ENCODE measurements at regions not wholly inside any gene's neighbourhood (a gene's known extent, or its start where the extent isn't known, plus 50 kb on each side); places are given as distances from the start of the nearest gene placed in this dataset.

- DNase-seq (ENCODE audit: low spot score), result no peak
- no peaks in the 10 kb centered on the region for H3K36me3 ChIP-seq (ENCODE audit: insufficient read depth, low read length, poor library complexity, severe bottlenecking)
- H3K4me1 ChIP-seq (ENCODE audit: insufficient read depth, low read length, poor library complexity, severe bottlenecking), result no peaks in the 10 kb centered on the region
- no peak overlapping the region for H3K27ac ChIP-seq (ENCODE audit: low read depth, low read length, poor library complexity, severe bottlenecking)
- no peak for TF ChIP-seq EZH2 (IDR thresholded peaks at IDR 0.05; ENCODE audit: borderline replicate concordance, low read depth, low read length, poor library complexity, severe bottlenecking)
- no peak for TF ChIP-seq CTCF (conservative IDR thresholded peaks at IDR 0.05; ENCODE audit: low read depth, low read length)
- no peak overlapping the region for H3K4me3 ChIP-seq (ENCODE audit: low read depth, low read length, poor library complexity, severe bottlenecking)
- POLR2A ChIA-PET (ENCODE audit: low non-redundant PET), result no interaction called here
- no TSS peak for BruUV-seq (replicated peaks)
- H3K27me3 ChIP-seq (replicated peaks; ENCODE audit: insufficient read depth, low read depth, low read length, poor library complexity), result no peaks in the 10 kb centered on the region
- intact Hi-C loops (cut with micrococcal nuclease; ENCODE audit: unreplicated experiment), result no loop called here
- no peaks in the 10 kb centered on the region for H3K9me3 ChIP-seq (ENCODE audit: low read depth, low read length, poor library complexity, severe bottlenecking)
- CTCF ChIA-PET, result no interaction called here
Observed at GRCh38 chr13:59497621-59498247, 666.0 kb downstream of the DIAPH3 start.

GRCh38 chr13:59501004-59501403, 662.7 kb downstream of the DIAPH3 start:
- ChIA-PET CTCF (no interaction called here), POLR2A (ENCODE audit: low non-redundant PET) (no interaction called here)
- Histone ChIP-seq H3K4me1 (ENCODE audit: insufficient read depth, low read length, poor library complexity, severe bottlenecking) (no peaks in the 10 kb centered on the region), H3K27ac (ENCODE audit: low read depth, low read length, poor library complexity, severe bottlenecking) (no peak overlapping the region), H3K4me3 (ENCODE audit: low read depth, low read length, poor library complexity, severe bottlenecking) (no peak overlapping the region), H3K36me3 (ENCODE audit: insufficient read depth, low read length, poor library complexity, severe bottlenecking) (no peaks in the 10 kb centered on the region), H3K9me3 (ENCODE audit: low read depth, low read length, poor library complexity, severe bottlenecking) (no peaks in the 10 kb centered on the region), H3K27me3 (replicated peaks; ENCODE audit: insufficient read depth, low read depth, low read length, poor library complexity) (no peaks in the 10 kb centered on the region)
- intact Hi-C loops (cut with micrococcal nuclease; ENCODE audit: unreplicated experiment), result no loop called here
- no peak for DNase-seq (ENCODE audit: low spot score)
- TF ChIP-seq EZH2 (IDR thresholded peaks at IDR 0.05; ENCODE audit: borderline replicate concordance, low read depth, low read length, poor library complexity, severe bottlenecking), result no peak
- TF ChIP-seq CTCF (conservative IDR thresholded peaks at IDR 0.05; ENCODE audit: low read depth, low read length), result no peak
- BruUV-seq (replicated peaks), result no TSS peak

GRCh38 chr13:59504407-59504806, 659.3 kb downstream of the DIAPH3 start:
- POLR2A ChIA-PET (ENCODE audit: low non-redundant PET), result no interaction called here
- Histone ChIP-seq H3K27me3 (replicated peaks; ENCODE audit: insufficient read depth, low read depth, low read length, poor library complexity) (no peaks in the 10 kb centered on the region), H3K27ac (ENCODE audit: low read depth, low read length, poor library complexity, severe bottlenecking) (no peak overlapping the region), H3K36me3 (ENCODE audit: insufficient read depth, low read length, poor library complexity, severe bottlenecking) (no peaks in the 10 kb centered on the region), H3K4me1 (ENCODE audit: insufficient read depth, low read length, poor library complexity, severe bottlenecking) (no peaks in the 10 kb centered on the region), H3K4me3 (ENCODE audit: low read depth, low read length, poor library complexity, severe bottlenecking) (no peak overlapping the region), H3K9me3 (ENCODE audit: low read depth, low read length, poor library complexity, severe bottlenecking) (no peaks in the 10 kb centered on the region)
- no peak for TF ChIP-seq CTCF (conservative IDR thresholded peaks at IDR 0.05; ENCODE audit: low read depth, low read length)
- no peak for TF ChIP-seq EZH2 (IDR thresholded peaks at IDR 0.05; ENCODE audit: borderline replicate concordance, low read depth, low read length, poor library complexity, severe bottlenecking)
- intact Hi-C loops (cut with micrococcal nuclease; ENCODE audit: unreplicated experiment), result no loop called here
- BruUV-seq (replicated peaks), result no TSS peak
- CTCF ChIA-PET, result no interaction called here
- DNase-seq (ENCODE audit: low spot score), result no peak

Data from A673 (cell line).